H1 (cell line): ENCODE measurements at regions not wholly inside any gene's neighbourhood (a gene's known extent, or its start where the extent isn't known, plus 50 kb on each side); places are given as distances from the start of the nearest gene placed in this dataset.

ENCODE experiments used
- CTCF ChIA-PET: fragments of 300-600 bp; sonication (Branson Sonifier 250); formaldehyde crosslinking; loops from one replicate; lab custom pipeline; 2021; ENCODE audit not compliant: partially characterized antibody; lab: Charles Lee
- POLR2A ChIA-PET: fragments of 300-600 bp; sonication (Branson Sonifier 250); formaldehyde crosslinking; loops from one replicate; lab custom pipeline; 2021; ENCODE audit warnings: inconsistent platforms; ENCODE audit not compliant: partially characterized antibody; lab: Charles Lee
- DNase-seq, 2 experiments: peaks; one replicate each; pipeline versions ENCODE4 v3.0.0 to v3.0.0-alpha.2; 2010 to 2022; ENCODE audit warnings: low spot score in 2 of 2, low read depth in 1 of 2, mixed read lengths in 1 of 2
- FAIRE-seq: peaks from 2 replicates; lab custom pipeline; 2011; peaks lifted over from hg19 to GRCh38; lab: Jason Lieb, UNC
- H2AFZ ChIP-seq: 2 replicates; pipeline ENCODE4 v1.8.1; 2012; ENCODE audit warnings: low read length, inconsistent platforms
- H2AK5ac ChIP-seq: 2 replicates; pipeline ENCODE4 v1.6.1; 2013; ENCODE audit warnings: low read depth, low read length
- H2BK120ac ChIP-seq: replicated peaks from 2 replicates; pipeline ENCODE3; 2013; ENCODE audit warnings: low read depth, low read length, inconsistent platforms
- H2BK12ac ChIP-seq: 2 replicates; pipeline ENCODE4 v1.6.1; 2013; ENCODE audit warnings: low read depth, low read length
- H2BK15ac ChIP-seq: 2 replicates; pipeline ENCODE4 v1.6.1; 2013; ENCODE audit warnings: low read length
- H2BK20ac ChIP-seq: 2 replicates; pipeline ENCODE4 v1.6.1; 2013; ENCODE audit warnings: low read length
- H2BK5ac ChIP-seq: 2 replicates; pipeline ENCODE4 v1.6.1; 2013; ENCODE audit warnings: low read depth, low read length
- H3K14ac ChIP-seq: 2 replicates; pipeline ENCODE4 v1.6.1; 2013; ENCODE audit warnings: inconsistent platforms; ENCODE audit not compliant: insufficient read length
- H3K18ac ChIP-seq: 2 replicates; pipeline ENCODE4 v1.6.1; 2013; ENCODE audit warnings: low read length; ENCODE audit errors: extremely low read depth
- H3K23ac ChIP-seq: 2 replicates; pipeline ENCODE4 v1.6.1; 2013; ENCODE audit warnings: inconsistent platforms; ENCODE audit not compliant: insufficient read length
- H3K23me2 ChIP-seq: 2 replicates; pipeline ENCODE4 v1.6.1; 2013; ENCODE audit warnings: low read depth, low read length
- H3K27ac ChIP-seq: 2 replicates; pipeline ENCODE4 v1.6.1; 2011; ENCODE audit warnings: low read depth, low read length, inconsistent platforms
- H3K27me3 ChIP-seq, 4 experiments: replicated peaks in 1 of 4; 1 replicate in 1 of 4; 2 replicates in 3 of 4; pipeline versions ENCODE4 v1.6.1 to v1.8.1; 2011 to 2013; ENCODE audit warnings: low read length in 3 of 4, mild to moderate bottlenecking in 3 of 4, inconsistent platforms in 2 of 4, mixed read lengths in 2 of 4, moderate library complexity in 1 of 4; ENCODE audit not compliant: control insufficient read depth in 3 of 4, insufficient read depth in 3 of 4; ENCODE audit errors: extremely low read depth in 1 of 4
- H3K36me3 ChIP-seq, 4 experiments: 2 replicates each; pipeline versions ENCODE4 v1.6.1 to v1.8.1; 2011 to 2013; ENCODE audit warnings: mild to moderate bottlenecking in 4 of 4, low read length in 3 of 4, moderate library complexity in 2 of 4, control low read depth in 1 of 4, inconsistent platforms in 1 of 4; ENCODE audit not compliant: insufficient read depth in 4 of 4, control insufficient read depth in 2 of 4
- H3K4ac ChIP-seq: replicated peaks from 2 replicates; pipeline ENCODE3; 2013; ENCODE audit warnings: low read length, low read depth, mixed read lengths, inconsistent platforms; ENCODE audit not compliant: insufficient read length
- H3K4me1 ChIP-seq, 4 experiments: replicated peaks in 1 of 4; 1 replicate in 1 of 4; 2 replicates in 3 of 4; pipeline versions ENCODE4 v1.6.1 to v1.8.1; 2011 to 2013; ENCODE audit warnings: low read length in 3 of 4, inconsistent platforms in 2 of 4, mixed read lengths in 1 of 4; ENCODE audit not compliant: insufficient read depth in 4 of 4, control insufficient read depth in 3 of 4
- H3K4me2 ChIP-seq, 2 experiments: 2 replicates each; pipeline versions ENCODE4 v1.6.1 to v1.8.1; 2011 to 2013; ENCODE audit warnings: low read depth in 2 of 2, low read length in 2 of 2, control low read depth in 1 of 2, inconsistent platforms in 1 of 2, mild to moderate bottlenecking in 1 of 2; ENCODE audit not compliant: insufficient read depth in 1 of 2
- H3K4me3 ChIP-seq, 4 experiments: fragments of 200-600, 300-600 bp in 1 of 4; sonication (generic), shearing (Covaris generic), sonication (Bioruptor Twin) in 1 of 4; 2 replicates each; pipeline versions ENCODE4 v1.5.1 to v1.8.1; 2011 to 2016; ENCODE audit warnings: low read length in 4 of 4, low read depth in 3 of 4, control low read depth in 2 of 4, inconsistent platforms in 2 of 4, mild to moderate bottlenecking in 2 of 4, mixed read lengths in 1 of 4, moderate library complexity in 1 of 4; ENCODE audit not compliant: insufficient read depth in 2 of 4; ENCODE audit errors: extremely low read depth in 1 of 4
- H3K56ac ChIP-seq: replicated peaks from 2 replicates; pipeline ENCODE3; 2013; ENCODE audit warnings: low read depth, mild to moderate bottlenecking, mixed read lengths, low read length, inconsistent platforms; ENCODE audit not compliant: insufficient read length
- H3K79me1 ChIP-seq: 2 replicates; pipeline ENCODE4 v1.6.1; 2013; ENCODE audit warnings: low read depth, low read length, control low read depth
- H3K79me2 ChIP-seq, 2 experiments: 2 replicates each; pipeline versions ENCODE4 v1.6.1 to v1.8.1; 2012 to 2013; ENCODE audit warnings: low read length in 2 of 2, mild to moderate bottlenecking in 2 of 2, inconsistent platforms in 1 of 2; ENCODE audit not compliant: insufficient read depth in 2 of 2, control insufficient read depth in 1 of 2
- H3K9ac ChIP-seq, 4 experiments: replicated peaks in 1 of 4; 1 replicate in 1 of 4; 2 replicates in 3 of 4; pipeline versions ENCODE4 v1.6.1 to v1.8.1; 2011 to 2013; ENCODE audit warnings: low read depth in 3 of 4, low read length in 3 of 4, control low read depth in 2 of 4, mild to moderate bottlenecking in 2 of 4, moderate library complexity in 2 of 4, inconsistent platforms in 1 of 4; ENCODE audit errors: extremely low read depth in 1 of 4
- H3K9me3 ChIP-seq, 2 experiments: 2 replicates each; pipeline versions ENCODE4 v1.6.1 to v1.8.1; 2012 to 2013; ENCODE audit warnings: mild to moderate bottlenecking in 2 of 2, moderate library complexity in 2 of 2, control low read depth in 1 of 2, inconsistent platforms in 1 of 2, low read depth in 1 of 2, low read length in 1 of 2, mixed read lengths in 1 of 2; ENCODE audit not compliant: insufficient read depth in 2 of 2
- H4K20me1 ChIP-seq, 2 experiments: replicated peaks in 1 of 2; 2 replicates each; pipeline versions ENCODE3 to v1.8.1; 2011 to 2013; ENCODE audit warnings: inconsistent platforms in 2 of 2, low read length in 2 of 2, mild to moderate bottlenecking in 1 of 2; ENCODE audit not compliant: insufficient read depth in 2 of 2, control insufficient read depth in 1 of 2
- H4K5ac ChIP-seq: 2 replicates; pipeline ENCODE4 v1.6.1; 2013; ENCODE audit warnings: low read length, low read depth, mixed read lengths, inconsistent platforms; ENCODE audit not compliant: insufficient read length
- H4K8ac ChIP-seq: 2 replicates; pipeline ENCODE4 v1.8.0; 2013; ENCODE audit warnings: mild to moderate bottlenecking, moderate library complexity, low read length, inconsistent platforms; ENCODE audit not compliant: insufficient read depth; ENCODE audit errors: extremely low read depth
- H4K91ac ChIP-seq: replicated peaks from 2 replicates; pipeline ENCODE3; 2013; ENCODE audit warnings: low read length, mixed read lengths, inconsistent platforms; ENCODE audit not compliant: insufficient read length
- CHD2 ChIP-seq: IDR thresholded peaks from 2 replicates; pipeline ENCODE4 v1.6.1; 2012; ENCODE audit warnings: low read length, improper control_type of control experiment
- GABPA ChIP-seq: IDR thresholded peaks from 2 replicates; pipeline ENCODE4 v1.6.1; 2011; ENCODE audit warnings: mild to moderate bottlenecking, low read length, moderate library complexity, borderline replicate concordance; ENCODE audit not compliant: insufficient read depth
- GTF2F1 ChIP-seq: IDR thresholded peaks from 2 replicates; pipeline ENCODE4 v1.6.1; 2012; ENCODE audit warnings: low read depth, low read length, improper control_type of control experiment, borderline replicate concordance
- HDAC2 ChIP-seq, 2 experiments: fragments of 300-600 bp in 1 of 2; sonication (generic) in 1 of 2; IDR thresholded peaks; 2 replicates each; pipeline ENCODE4 v1.6.1; 2011 to 2012; ENCODE audit warnings: low read depth in 2 of 2, low read length in 2 of 2, mild to moderate bottlenecking in 2 of 2, moderate library complexity in 2 of 2, borderline replicate concordance in 1 of 2, inconsistent platforms in 1 of 2
- KDM5A ChIP-seq: fragments of 200-600 bp; IDR thresholded peaks from 2 replicates; pipeline ENCODE4 v1.7.1; 2012; ENCODE audit warnings: mild to moderate bottlenecking, low read length, inconsistent platforms, mixed read lengths
- NANOG ChIP-seq: IDR thresholded peaks from 2 replicates; pipeline ENCODE4 v1.6.1; 2011; ENCODE audit warnings: low read length, low read depth, mild to moderate bottlenecking, inconsistent platforms; ENCODE audit not compliant: insufficient read depth, poor library complexity, severe bottlenecking
- POLR2AphosphoS5 ChIP-seq: IDR thresholded peaks from 2 replicates; pipeline ENCODE4 v1.6.1; 2011; ENCODE audit warnings: low read depth, low read length
- POU5F1 ChIP-seq: IDR thresholded peaks from 2 replicates; pipeline ENCODE4 v1.6.1; 2011; ENCODE audit warnings: low read depth, mild to moderate bottlenecking, low read length, moderate library complexity
- RNF2 ChIP-seq: fragments of 200-900, 300-1000 bp; sonication (generic); IDR thresholded peaks from 2 replicates; pipeline ENCODE4 v1.7.1; 2016; ENCODE audit warnings: borderline replicate concordance, low read depth, mild to moderate bottlenecking, antibody characterized with exemption, low read length; ENCODE audit not compliant: poor library complexity, severe bottlenecking; ENCODE audit errors: missing control alignments
- SIX5 ChIP-seq: IDR thresholded peaks from 2 replicates; pipeline ENCODE4 v1.6.1; 2011; ENCODE audit warnings: mild to moderate bottlenecking, low read depth, low read length
- TAF1 ChIP-seq: IDR thresholded peaks from 2 replicates; pipeline ENCODE4 v1.6.1; 2011; ENCODE audit warnings: mild to moderate bottlenecking, low read depth, low read length
- TBP ChIP-seq: IDR thresholded peaks from 2 replicates; pipeline ENCODE4 v1.6.1; 2011; ENCODE audit warnings: low read depth, low read length, improper control_type of control experiment
- TF ChIP-seq, protein P1 (sequence below): IDR thresholded peaks from 2 replicates; pipeline ENCODE4 v1.6.1; 2012; ENCODE audit warnings: inconsistent platforms
- TF ChIP-seq, protein P2 (sequence below): IDR thresholded peaks from 2 replicates; pipeline ENCODE4 v1.6.1; 2011; ENCODE audit warnings: low read depth, mild to moderate bottlenecking, low read length; ENCODE audit not compliant: insufficient read depth

DNA sequence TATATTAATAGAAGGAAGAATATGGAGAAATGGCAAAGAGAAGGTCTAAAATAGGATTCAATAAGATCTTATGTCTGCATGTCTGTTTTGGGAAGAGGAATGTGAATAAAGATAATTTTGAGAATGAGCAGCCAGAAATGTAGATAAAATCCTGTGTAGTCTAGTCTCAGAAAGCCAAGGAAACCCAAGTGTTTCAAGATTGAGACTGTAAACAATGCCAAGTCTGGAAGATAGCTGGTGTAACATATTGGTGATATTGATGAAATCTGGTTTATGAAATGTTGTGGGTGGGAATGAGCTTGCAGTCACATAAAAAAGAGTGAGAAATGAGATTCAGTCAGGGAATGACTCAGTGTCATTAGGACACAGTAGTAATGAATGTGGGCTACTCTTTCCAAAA, 1180.3 kb upstream of the PCDH20 start:
- Histone ChIP-seq H3K14ac (no peak overlapping the region), H3K79me2 (no peaks in the 10 kb centered on the region), H3K4me2 (no peak overlapping the region), H3K9ac (no peak overlapping the region), H2AFZ (no peak overlapping the region; the same call in 1 of the 2 replicates), H4K8ac (no peak overlapping the region), H3K79me1 (no peaks in the 10 kb centered on the region), H3K4me1 (peaks cover 0 to 3% (median 0%) of the 10 kb centered on the region in 4 experiments; a peak in 1 of 7 replicates), H3K4ac (no peak overlapping the region), H3K27ac (no peak overlapping the region), H4K5ac (no peak overlapping the region), H3K23ac (no peak overlapping the region), H3K27me3 (no peaks in the 10 kb centered on the region), H3K23me2 (no peaks in the 10 kb centered on the region), H3K56ac (no peak overlapping the region), H2AK5ac (no peak overlapping the region), H2BK15ac (no peak overlapping the region), H3K4me3 (no peak overlapping the region), H4K91ac (no peak overlapping the region), H3K36me3 (no peaks in the 10 kb centered on the region), H4K20me1 (no peaks in the 10 kb centered on the region), H2BK5ac (no peak overlapping the region), H3K9me3 (no peaks in the 10 kb centered on the region), H2BK120ac (no peak overlapping the region), H2BK12ac (no peak overlapping the region), H3K18ac (no peak overlapping the region), H2BK20ac (no peak overlapping the region)
- CTCF ChIA-PET = interaction anchor here (0.7 to 1.0 kb wide), 2 partner anchors 240 to 963 kb away, joined by 3 read pairs; no protein-coding TSS in a partner anchor
- POLR2A ChIA-PET = no interaction called here
- no peak for FAIRE-seq
- no peak for DNase-seq
- TF ChIP-seq NANOG (no peak), SIX5 (no peak), POLR2AphosphoS5 (no peak), KDM5A (no peak), TBP (no peak), TAF1 (no peak), GABPA (no peak), GTF2F1 (no peak), CHD2 (no peak), POU5F1 (no peak), HDAC2 (IDR thresholded peaks at IDR 0.05; ENCODE audit: borderline replicate concordance in 1 of 2, low read depth in 2 of 2, low read length in 2 of 2) (no peak), RNF2 (no peak)
- TF ChIP-seq, protein P1, sequence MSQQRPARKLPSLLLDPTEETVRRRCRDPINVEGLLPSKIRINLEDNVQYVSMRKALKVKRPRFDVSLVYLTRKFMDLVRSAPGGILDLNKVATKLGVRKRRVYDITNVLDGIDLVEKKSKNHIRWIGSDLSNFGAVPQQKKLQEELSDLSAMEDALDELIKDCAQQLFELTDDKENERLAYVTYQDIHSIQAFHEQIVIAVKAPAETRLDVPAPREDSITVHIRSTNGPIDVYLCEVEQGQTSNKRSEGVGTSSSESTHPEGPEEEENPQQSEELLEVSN = no peak
- TF ChIP-seq, protein P2, sequence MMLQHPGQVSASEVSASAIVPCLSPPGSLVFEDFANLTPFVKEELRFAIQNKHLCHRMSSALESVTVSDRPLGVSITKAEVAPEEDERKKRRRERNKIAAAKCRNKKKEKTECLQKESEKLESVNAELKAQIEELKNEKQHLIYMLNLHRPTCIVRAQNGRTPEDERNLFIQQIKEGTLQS = no peak
